ENCODE measurements at regions not wholly inside any gene's neighbourhood (a gene's known extent, or its start where the extent isn't known, plus 50 kb on each side); places are given as distances from the start of the nearest gene placed in this dataset.

- no peak for DNase-seq (ENCODE audit: low read depth in 2 of 2)
Measured at GRCh38 chr1:14495381-14495780, 103.1 kb upstream of the KAZN start.

- no peak for DNase-seq (ENCODE audit: low read depth in 2 of 2)
Measured at GRCh38 chr1:14495996-14496395, 102.5 kb upstream of the KAZN start.

DNA sequence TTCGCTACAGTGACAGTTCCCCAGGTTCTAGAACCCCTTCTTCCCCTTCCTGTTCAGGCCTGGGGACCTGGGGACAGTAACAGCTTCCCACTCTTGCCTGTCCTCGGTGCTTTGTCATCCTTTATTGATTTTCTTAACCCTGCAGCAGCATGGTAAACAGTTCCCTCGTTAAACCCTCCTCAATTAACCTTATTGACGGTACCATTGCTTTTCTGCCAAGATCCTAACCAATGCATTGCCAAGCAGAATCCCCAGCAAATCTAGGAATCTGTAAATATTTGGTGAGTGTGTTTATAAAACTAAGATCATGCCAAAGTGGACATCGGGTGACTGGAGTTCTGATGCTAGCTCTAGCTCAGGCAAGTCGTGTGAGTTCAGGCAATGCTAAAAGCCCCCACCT is 99.6 kb upstream of the KAZN start:
- DNase-seq (ENCODE audit: low read depth in 2 of 2) = no peak

DNA sequence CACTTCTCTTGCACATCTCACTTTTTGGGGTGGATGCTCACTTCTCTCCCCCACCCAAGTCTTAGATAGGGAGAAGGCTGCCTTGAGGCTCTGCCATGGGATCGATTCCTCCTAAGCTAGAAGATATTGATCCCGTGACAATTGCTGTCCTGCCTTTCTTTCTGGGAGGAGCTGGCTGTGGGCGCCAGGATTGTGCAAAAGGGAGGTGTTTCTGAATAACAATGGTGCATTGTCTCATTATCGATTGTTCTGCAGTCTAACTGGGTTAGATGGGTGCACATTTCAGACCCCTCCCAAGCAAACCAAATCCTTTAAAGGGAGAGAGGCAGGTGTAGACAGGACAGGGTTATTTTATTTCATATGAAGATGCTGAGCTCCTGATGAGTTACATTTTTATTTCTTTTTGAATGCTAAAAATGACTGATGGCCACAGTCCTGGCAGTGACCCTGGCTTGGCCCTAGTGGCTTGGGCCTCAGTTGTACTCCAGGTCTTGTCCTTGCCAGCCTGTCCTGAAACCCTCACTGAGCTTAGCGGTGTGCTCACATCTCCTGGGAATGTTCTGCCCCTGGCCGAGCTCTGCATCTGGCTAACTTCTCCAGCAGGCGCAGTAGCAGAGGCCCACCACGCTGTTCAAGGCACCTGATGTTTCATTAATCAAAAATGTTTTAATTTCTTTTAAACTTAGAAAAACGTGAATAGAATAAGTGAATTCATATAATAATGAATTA is 99.0 kb upstream of the KAZN start:
- DNase-seq (ENCODE audit: low read depth in 2 of 2) = no peak

GRCh38 chr1:14500041-14500440 is 98.4 kb upstream of the KAZN start:
- DNase-seq (ENCODE audit: low read depth in 2 of 2) = no peak

DNA sequence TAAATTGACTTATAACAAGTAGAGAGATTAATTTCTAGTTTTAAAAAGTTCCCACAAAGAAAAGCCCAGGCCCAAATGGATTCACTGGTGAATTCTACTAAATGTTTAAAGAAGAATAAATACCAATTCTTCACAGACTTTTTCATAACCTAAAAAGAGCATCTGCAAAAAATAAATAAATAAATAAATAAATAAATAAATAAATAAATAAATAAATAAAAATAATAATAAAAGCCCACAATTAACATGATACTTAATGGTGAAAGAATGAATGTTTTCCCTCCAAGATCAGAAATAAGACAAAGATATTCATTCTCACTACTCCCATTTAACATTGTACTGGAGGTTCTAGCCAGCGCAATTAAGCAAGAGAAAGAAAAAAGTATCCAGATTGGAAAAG is 97.6 kb upstream of the KAZN start:
- DNase-seq (ENCODE audit: low read depth in 2 of 2) = no peak

DNA sequence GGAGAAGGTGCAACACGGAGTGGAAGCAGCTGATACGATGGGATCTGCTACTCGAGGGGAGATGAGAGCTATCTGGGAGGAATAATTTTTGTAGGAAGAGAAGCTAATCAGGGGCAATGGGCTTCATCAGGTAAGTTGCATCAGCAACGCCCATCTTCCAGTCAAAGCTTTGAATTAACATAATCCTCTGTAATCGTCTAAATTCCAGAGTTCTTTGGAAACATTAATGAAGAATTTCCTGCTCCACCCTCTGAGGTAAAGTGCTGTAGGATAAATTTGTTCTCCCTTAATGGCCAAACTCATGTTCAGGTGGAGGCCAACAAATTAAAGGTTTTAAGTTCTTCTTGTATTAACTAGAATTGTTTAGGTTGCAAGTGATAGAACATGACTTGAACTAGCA is 94.0 kb upstream of the KAZN start:
- DNase-seq (ENCODE audit: low read depth in 2 of 2) = no peak

GRCh38 chr1:14506471-14507255 is 91.8 kb upstream of the KAZN start:
- DNase-seq (ENCODE audit: low read depth in 2 of 2) = no peak

- DNase-seq (ENCODE audit: low read depth in 2 of 2) = no peak
Measured at GRCh38 chr1:14507262-14507661, 91.2 kb upstream of the KAZN start.

- DNase-seq (ENCODE audit: low read depth in 2 of 2) = no peak
Measured at GRCh38 chr1:14508613-14509012, 89.9 kb upstream of the KAZN start.

DNA sequence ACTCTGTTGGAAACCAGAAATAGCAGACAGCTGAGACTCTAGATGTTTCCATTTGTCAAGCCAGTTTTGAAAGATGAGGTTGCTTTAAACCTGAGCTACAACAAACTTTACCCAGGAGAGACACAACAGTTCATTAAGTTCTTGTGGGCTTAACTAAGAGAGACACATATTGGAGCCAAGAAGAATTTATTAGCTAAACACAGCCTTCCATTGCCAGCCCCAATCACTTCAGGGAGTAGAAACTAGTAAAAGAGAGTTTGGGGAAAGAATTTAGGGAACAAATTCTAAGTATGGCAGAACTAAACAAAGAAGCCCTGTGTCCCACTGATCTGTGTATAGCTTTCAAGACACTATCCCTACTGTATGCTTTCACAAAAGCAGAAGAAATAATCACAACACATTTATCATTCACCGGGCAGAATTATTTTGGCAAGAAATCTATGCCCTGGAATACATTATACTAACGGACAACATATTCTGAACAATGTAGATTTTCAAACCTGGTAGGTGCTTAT is 87.3 kb upstream of the KAZN start:
- no peak for DNase-seq (ENCODE audit: low read depth in 2 of 2)

DNA sequence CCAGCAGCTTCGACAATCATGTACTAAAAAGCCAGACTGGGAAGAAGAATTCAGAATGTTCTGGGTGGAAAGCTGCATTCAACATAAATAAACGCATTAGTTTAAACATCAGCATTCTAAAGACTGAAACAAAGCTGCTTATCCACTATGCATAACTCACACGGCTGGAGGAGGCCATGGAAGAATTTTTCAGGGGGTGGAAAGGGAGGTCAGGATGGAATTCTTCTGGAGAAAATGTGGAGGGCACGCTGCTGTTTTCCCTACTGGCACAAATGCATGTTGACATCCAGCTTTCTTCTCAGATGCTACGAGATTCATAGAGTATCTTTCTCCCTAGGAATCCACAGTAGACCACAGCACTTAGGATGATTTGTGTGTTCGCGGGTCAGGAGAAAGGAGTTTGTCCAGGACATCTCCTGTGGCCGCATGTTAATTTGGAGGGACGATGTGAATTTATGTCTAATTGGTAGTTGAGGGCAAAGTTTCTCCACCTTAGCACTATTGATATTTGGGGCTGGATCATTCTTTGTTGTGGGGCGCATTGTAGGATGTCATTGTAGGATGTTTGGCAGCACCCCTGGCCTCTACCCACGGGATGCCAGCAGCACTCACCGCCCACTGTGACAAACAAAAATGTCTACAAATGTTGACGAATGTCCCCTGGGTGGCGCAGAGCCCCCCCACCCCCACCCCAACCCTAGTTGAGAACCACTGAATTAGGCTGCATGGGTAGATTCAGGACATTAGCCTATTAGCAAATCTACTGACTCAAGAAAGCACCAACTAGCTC is 86.5 kb upstream of the KAZN start:
- no peak for DNase-seq (ENCODE audit: low read depth in 2 of 2)

DNA sequence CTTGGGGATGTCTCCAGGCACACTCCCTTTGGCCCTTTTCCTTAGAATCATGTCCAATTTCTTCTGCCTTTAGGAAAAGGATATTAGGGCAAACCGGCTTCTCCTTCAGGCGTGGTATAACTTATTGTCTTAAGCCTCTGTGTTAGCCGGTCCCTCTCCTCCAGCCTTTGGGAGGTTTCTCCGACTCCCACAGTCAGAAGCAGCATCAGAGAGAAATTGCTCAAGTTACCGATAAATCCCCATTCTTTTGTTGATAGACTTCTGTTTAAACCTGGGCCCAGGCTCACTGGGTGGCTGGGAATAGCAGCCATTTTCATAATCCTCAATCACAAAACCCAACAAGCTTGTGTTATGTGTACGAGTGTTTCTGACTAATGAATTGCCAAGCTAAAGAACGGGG is 85.4 kb upstream of the KAZN start:
- DNase-seq (ENCODE audit: low read depth in 2 of 2) = no peak

DNA sequence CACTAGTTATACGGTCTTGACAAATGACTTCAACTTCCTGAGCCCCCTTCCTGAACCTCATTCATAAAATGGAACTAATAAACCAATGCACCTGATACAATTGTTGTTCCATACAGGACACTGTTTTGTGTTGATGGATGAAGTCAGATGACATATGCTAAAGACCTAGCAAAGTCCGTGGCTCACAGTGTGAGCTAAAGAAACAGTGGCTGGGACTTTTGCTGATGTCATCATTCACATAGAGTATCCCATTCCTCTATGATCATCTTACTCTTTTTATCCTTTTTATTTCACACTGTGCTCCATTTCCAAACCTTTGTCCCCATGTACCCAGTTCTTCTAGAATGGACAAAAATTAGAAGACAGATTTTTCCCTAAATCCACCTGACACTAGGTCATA is 83.7 kb upstream of the KAZN start:
- no peak for DNase-seq (ENCODE audit: low read depth in 2 of 2)

DNA sequence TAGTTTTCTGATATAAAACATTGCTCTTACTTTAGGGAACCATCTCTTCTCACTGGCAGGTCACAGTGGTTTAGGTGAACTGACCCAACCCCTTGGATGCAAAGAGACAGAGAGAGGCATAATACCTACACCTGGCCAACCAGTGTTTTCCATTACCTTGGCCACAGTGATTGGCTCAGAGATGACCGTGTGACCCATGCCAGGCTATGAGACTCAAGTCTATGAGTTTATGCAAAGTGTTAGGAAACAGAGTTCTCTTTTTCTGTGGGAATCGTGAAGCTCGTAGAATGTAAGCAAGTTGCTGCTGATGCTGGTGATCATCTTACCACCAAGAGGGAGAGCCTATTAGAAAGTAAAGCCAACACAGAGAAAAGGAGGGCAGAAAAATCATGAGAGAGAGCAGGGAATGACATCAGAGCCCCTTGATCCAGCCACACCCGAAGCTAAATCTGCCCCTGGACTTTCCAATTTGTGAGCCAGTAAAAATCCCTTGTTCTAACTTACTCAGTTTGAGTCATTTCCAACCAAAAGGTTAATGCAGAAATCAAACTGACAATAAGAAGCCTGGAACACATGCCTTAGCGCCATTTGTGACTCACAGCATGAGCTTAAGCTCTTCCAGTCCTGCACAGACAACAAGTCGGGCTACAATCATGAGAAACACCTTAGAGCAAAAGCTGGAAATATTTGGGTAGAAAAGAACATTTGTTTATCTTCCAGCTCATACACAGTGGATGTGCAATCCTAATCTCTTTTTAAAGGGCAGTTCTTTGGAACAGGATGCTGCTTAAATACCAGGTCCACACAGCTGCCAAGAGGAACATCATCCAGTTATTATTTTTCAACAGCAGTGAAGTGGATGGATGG is 81.3 kb upstream of the KAZN start:
- no peak for DNase-seq (ENCODE audit: low read depth in 2 of 2)

- DNase-seq (ENCODE audit: low read depth in 2 of 2) = no peak
Measured at GRCh38 chr1:14517841-14518180, 80.7 kb upstream of the KAZN start.

GRCh38 chr1:14519976-14520375 is 78.5 kb upstream of the KAZN start:
- DNase-seq (ENCODE audit: low read depth in 2 of 2) = no peak

DNA sequence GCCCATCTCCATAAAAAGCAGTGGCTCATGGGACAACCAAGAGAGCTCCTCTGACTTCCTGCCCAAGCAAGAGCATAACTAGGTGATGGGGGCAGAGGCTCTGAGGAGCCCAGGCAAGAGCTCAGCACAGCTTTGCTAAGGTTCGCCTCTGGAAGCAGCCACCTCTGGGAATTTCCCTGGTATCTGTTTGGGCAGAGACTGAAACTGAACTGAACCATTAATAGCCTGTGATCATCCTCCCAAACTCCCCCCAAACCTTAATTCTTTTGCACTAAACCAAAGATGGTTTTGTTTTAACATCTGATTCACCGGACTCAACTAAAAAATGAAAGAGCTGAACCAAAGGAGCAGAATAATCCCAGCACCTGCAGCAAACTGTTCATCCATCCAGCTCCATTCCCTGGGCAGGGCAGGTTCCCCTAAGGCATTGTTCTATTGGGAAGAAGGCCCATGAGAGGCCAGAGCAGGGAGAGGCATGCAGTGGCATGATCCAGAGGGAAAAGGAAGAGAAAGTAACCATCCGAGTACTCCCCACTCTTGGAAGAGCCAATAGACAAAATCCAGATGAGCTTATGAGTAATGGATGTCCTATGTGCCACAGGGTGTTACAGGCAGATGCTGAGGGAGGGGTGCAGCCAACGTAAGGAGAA is 77.8 kb upstream of the KAZN start:
- DNase-seq (ENCODE audit: low read depth in 2 of 2) = no peak

- DNase-seq (ENCODE audit: low read depth in 2 of 2) = no peak
Measured at GRCh38 chr1:14521622-14522021, 76.9 kb upstream of the KAZN start.

DNA sequence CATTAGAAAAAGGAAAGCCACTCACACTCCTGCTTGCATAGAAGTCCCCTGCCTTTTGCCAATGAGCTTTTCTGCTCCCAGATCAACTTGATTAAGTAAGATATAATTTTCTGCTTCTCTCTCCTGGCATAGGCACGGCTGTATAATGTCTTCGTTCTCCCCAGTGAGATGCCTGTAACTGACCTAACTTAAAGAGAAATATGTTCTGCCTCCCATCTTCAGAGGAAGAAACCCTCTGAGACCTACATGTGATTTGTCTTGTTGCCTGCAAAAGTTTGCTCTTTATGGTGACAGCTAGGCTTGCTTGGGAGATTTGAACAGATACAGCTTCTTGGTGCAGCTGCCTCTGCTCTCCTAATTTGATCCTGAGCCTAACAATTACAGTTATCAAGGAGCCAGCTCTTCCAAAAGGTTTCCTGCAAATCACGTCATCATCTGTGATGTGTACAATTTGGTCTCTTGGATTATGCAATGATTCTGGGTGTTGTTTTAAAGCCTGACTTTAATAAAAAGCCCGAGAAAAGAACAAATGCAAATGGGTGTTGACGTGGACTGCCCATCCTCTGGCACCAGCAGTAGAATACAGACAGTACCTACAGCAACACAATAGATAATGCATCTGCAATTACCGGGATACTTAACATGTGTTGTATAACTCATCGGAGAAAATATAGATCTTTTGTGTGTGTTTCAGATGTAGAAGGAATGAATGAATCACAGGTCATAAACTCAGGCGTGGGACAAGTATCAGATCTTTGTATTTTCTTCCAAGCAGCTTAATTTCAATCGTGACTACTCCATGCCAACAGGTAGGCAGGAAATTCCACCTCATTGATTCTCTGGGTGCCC is 76.2 kb upstream of the KAZN start:
- no peak for DNase-seq (ENCODE audit: low read depth in 2 of 2)
